Gastrocnemius medialis (tissue), 4 donors: ENCODE measurements at regions not wholly inside any gene's neighbourhood (a gene's known extent, or its start where the extent isn't known, plus 50 kb on each side); places are given as distances from the start of the nearest gene placed in this dataset.

Source experiments
- ATAC-seq, 2 donors: fragments of 150-250 bp; one replicate each; pipeline ENCODE4 v1.9.1; 2016
- DNase-seq, 2 donors: peaks; one replicate each; pipeline ENCODE4 v3.0.0-alpha.2; 2019
- H3K27ac ChIP-seq, 4 donors: fragments of 200-600 bp; sonication (generic); 1 replicate in 1 of 4; 2 replicates in 3 of 4; pipeline ENCODE4 v1.5.1; 2016 to 2018; ENCODE audit warnings: mild to moderate bottlenecking in 2 of 4, moderate library complexity in 1 of 4
- H3K27me3 ChIP-seq, 3 donors: fragments of 200-600 bp; sonication (generic) in 2 of 3; 1 replicate in 1 of 3; 2 replicates in 2 of 3; pipeline versions ENCODE4 v1.5.1 to v1.6.0; 2016 to 2019; ENCODE audit warnings: mild to moderate bottlenecking in 1 of 3, moderate library complexity in 1 of 3
- H3K36me3 ChIP-seq, 2 donors: fragments of 200-600 bp; sonication (generic) in 1 of 2; one replicate each; pipeline ENCODE4 v1.5.1; 2017 to 2018
- H3K4me1 ChIP-seq, 2 donors: fragments of 200-600 bp; sonication (generic) in 1 of 2; one replicate each; pipeline ENCODE4 v1.5.1; 2016 to 2017; ENCODE audit warnings: mild to moderate bottlenecking in 2 of 2
- H3K4me3 ChIP-seq, 4 donors: fragments of 200-600 bp; sonication (generic) in 3 of 4; 1 replicate in 1 of 4; 2 replicates in 3 of 4; pipeline ENCODE4 v1.5.1; 2016 to 2019; ENCODE audit warnings: mild to moderate bottlenecking in 2 of 4
- H3K9me3 ChIP-seq, 3 donors: fragments of 200-600 bp; sonication (generic) in 2 of 3; 1 replicate in 1 of 3; 2 replicates in 2 of 3; pipeline ENCODE4 v1.5.1; 2016 to 2019
- CTCF ChIP-seq, 5 experiments: fragments of 450-650 bp in 3 of 5; fragments of 200-600 bp in 2 of 5; sonication (generic) in 2 of 5; IDR thresholded peaks in 4 of 5; conservative IDR thresholded peaks in 1 of 5; 1 replicate in 4 of 5; 2 replicates in 1 of 5; pipeline ENCODE4 v1.5.1; 2016 to 2019; ENCODE audit warnings: antibody characterized with exemption in 5 of 5, mild to moderate bottlenecking in 3 of 5, moderate library complexity in 3 of 5
- POLR2A ChIP-seq, 2 donors: fragments of 450-650 bp; IDR thresholded peaks; one replicate each; pipeline ENCODE4 v1.6.1; 2017; ENCODE audit warnings: antibody characterized with exemption in 2 of 2, mild to moderate bottlenecking in 2 of 2, moderate library complexity in 2 of 2
- in situ Hi-C, 4 donors: fragments of 200-750 bp; cut with MboI; loops; one replicate each; pipeline versions ENCODE4 v1.15.0 to v1.8.0; 2017; ENCODE audit warnings: low sequenced_read_pairs in 4 of 4
- intact Hi-C: fragments of 100-400 bp; cut with DNase I; formaldehyde crosslinking; loops from one replicate; pipeline ENCODE4 v1.15.1; 2023; ENCODE audit warnings: low total_unique reads

GRCh38 chr5:35488055-35488454, 129.6 kb upstream of the SPEF2 start:
- Histone ChIP-seq H3K4me1 (no peaks in the 10 kb centered on the region), H3K36me3 (no peaks in the 10 kb centered on the region), H3K27me3 (no peaks in the 10 kb centered on the region), H3K9me3 (no peaks in the 10 kb centered on the region), H3K27ac (no peak overlapping the region), H3K4me3 (no peak overlapping the region)
- TF ChIP-seq CTCF (IDR thresholded peaks at IDR 0.05 in 4 of 5, conservative IDR thresholded peaks at IDR 0.05 in 1 of 5) (no peak), POLR2A (IDR thresholded peaks at IDR 0.05) (no peak)
- DNase-seq (no peak), ATAC-seq (no peak)
- intact Hi-C loops: no loop called here
- in situ Hi-C loops: no loop called here

GRCh38 chr5:35487233-35488025, 130.2 kb upstream of the SPEF2 start:
- DNase-seq (no peak), ATAC-seq (no peak)
- no peaks in the 10 kb centered on the region for H3K27me3 ChIP-seq
- TF ChIP-seq CTCF (IDR thresholded peaks at IDR 0.05 in 4 of 5, conservative IDR thresholded peaks at IDR 0.05 in 1 of 5): no peak
- no peak for TF ChIP-seq POLR2A (IDR thresholded peaks at IDR 0.05)
- no peak overlapping the region for H3K4me3 ChIP-seq
- no peaks in the 10 kb centered on the region for H3K36me3 ChIP-seq
- no peaks in the 10 kb centered on the region for H3K4me1 ChIP-seq
- intact Hi-C loops (no loop called here), in situ Hi-C loops (no loop called here)
- no peak overlapping the region for H3K27ac ChIP-seq
- H3K9me3 ChIP-seq: no peaks in the 10 kb centered on the region

GRCh38 chr5:35485487-35485886, 132.2 kb upstream of the SPEF2 start:
- ATAC-seq: no peak
- TF ChIP-seq CTCF (IDR thresholded peaks at IDR 0.05 in 4 of 5, conservative IDR thresholded peaks at IDR 0.05 in 1 of 5): no peak
- TF ChIP-seq POLR2A (IDR thresholded peaks at IDR 0.05): no peak
- H3K9me3 ChIP-seq: no peaks in the 10 kb centered on the region

GRCh38 chr5:35484241-35484640, 133.4 kb upstream of the SPEF2 start:
- in situ Hi-C loops (no loop called here), intact Hi-C loops (no loop called here)
- no peaks in the 10 kb centered on the region for H3K36me3 ChIP-seq
- no peak for TF ChIP-seq CTCF (IDR thresholded peaks at IDR 0.05 in 4 of 5, conservative IDR thresholded peaks at IDR 0.05 in 1 of 5)
- TF ChIP-seq POLR2A (IDR thresholded peaks at IDR 0.05): no peak
- no peak for DNase-seq
- no peaks in the 10 kb centered on the region for H3K9me3 ChIP-seq
- no peak overlapping the region for H3K27ac ChIP-seq
- H3K27me3 ChIP-seq: no peaks in the 10 kb centered on the region
- no peak for ATAC-seq
- no peaks in the 10 kb centered on the region for H3K4me1 ChIP-seq
- H3K4me3 ChIP-seq: no peak overlapping the region

More at GRCh38 chr5:35485487-35485886, 132.2 kb upstream of the SPEF2 start:
- DNase-seq: no peak
- in situ Hi-C loops (no loop called here), intact Hi-C loops (no loop called here)
- H3K4me1 ChIP-seq: no peaks in the 10 kb centered on the region
- no peak overlapping the region for H3K27ac ChIP-seq
- H3K36me3 ChIP-seq: no peaks in the 10 kb centered on the region
- no peak overlapping the region for H3K4me3 ChIP-seq
- H3K27me3 ChIP-seq: no peaks in the 10 kb centered on the region

GRCh38 chr5:35483780-35484179, 133.9 kb upstream of the SPEF2 start:
- ATAC-seq: no peak
- no peaks in the 10 kb centered on the region for H3K4me1 ChIP-seq
- no peak overlapping the region for H3K4me3 ChIP-seq
- H3K27ac ChIP-seq: no peak overlapping the region
- H3K9me3 ChIP-seq: no peaks in the 10 kb centered on the region
- no peak for DNase-seq
- intact Hi-C loops (no loop called here), in situ Hi-C loops (no loop called here)
- no peak for TF ChIP-seq POLR2A (IDR thresholded peaks at IDR 0.05)
- no peak for TF ChIP-seq CTCF (IDR thresholded peaks at IDR 0.05 in 4 of 5, conservative IDR thresholded peaks at IDR 0.05 in 1 of 5)
- H3K27me3 ChIP-seq: no peaks in the 10 kb centered on the region
- H3K36me3 ChIP-seq: no peaks in the 10 kb centered on the region
